PC-9 (cell line): ENCODE measurements at regions not wholly inside any gene's neighbourhood (a gene's known extent, or its start where the extent isn't known, plus 50 kb on each side); places are given as distances from the start of the nearest gene placed in this dataset.

Source experiments
- BruUV-seq: library from RNA; stranded (reverse); fragments of 400-500 nt; replicated peaks from 2 replicates; lab custom pipeline; 2021; lab: Mats Ljungman, UMichigan
- CTCF ChIA-PET: fragments of 300-600 bp; sonication (Branson Sonifier 250); formaldehyde crosslinking; loops from one replicate; lab custom pipeline; 2022; ENCODE audit warnings: antibody characterized with exemption; lab: Charles Lee
- POLR2A ChIA-PET: fragments of 300-600 bp; sonication (Branson Sonifier 250); formaldehyde crosslinking; loops from one replicate; lab custom pipeline; 2022; ENCODE audit warnings: antibody characterized with exemption; ENCODE audit not compliant: unreplicated experiment; lab: Charles Lee
- DNase-seq, 2 experiments: peaks; one replicate each; pipeline versions ENCODE4 v3.0.0 to v3.0.0-alpha.2; 2015 to 2022; ENCODE audit warnings: mixed read lengths in 1 of 2
- H2AFZ ChIP-seq: fragments of 200-600 bp; sonication (generic); 2 replicates; pipeline ENCODE4 v1.8.1; 2017; ENCODE audit warnings: antibody characterized with exemption
- H3F3A ChIP-seq: fragments of 200-600 bp; sonication (generic); 2 replicates; pipeline ENCODE4 v1.8.1; 2017; ENCODE audit warnings: antibody characterized with exemption, mild to moderate bottlenecking, low read depth; ENCODE audit not compliant: insufficient read depth
- H3K27ac ChIP-seq: fragments of 200-600 bp; sonication (generic); 2 replicates; pipeline ENCODE4 v1.6.1; 2016; ENCODE audit warnings: mixed run types
- H3K27me3 ChIP-seq: fragments of 200-600 bp; sonication (generic); 2 replicates; pipeline ENCODE4 v1.6.1; 2016; ENCODE audit warnings: low read depth, mixed run types; ENCODE audit not compliant: insufficient read depth
- H3K36me3 ChIP-seq: fragments of 200-600 bp; sonication (generic); 2 replicates; pipeline ENCODE4 v1.6.1; 2016; ENCODE audit warnings: low read depth, mixed run types
- H3K4me1 ChIP-seq: fragments of 200-600 bp; sonication (generic); replicated peaks from 2 replicates; pipeline ENCODE4 v1.6.1; 2016; ENCODE audit warnings: mixed run types; ENCODE audit not compliant: insufficient read depth
- H3K4me2 ChIP-seq: fragments of 200-600 bp; sonication (generic); 2 replicates; pipeline ENCODE4 v1.6.1; 2017; ENCODE audit warnings: mixed run types
- H3K4me3 ChIP-seq: fragments of 200-600 bp; sonication (generic); 2 replicates; pipeline ENCODE4 v1.6.1; 2016; ENCODE audit warnings: mixed run types
- H3K79me2 ChIP-seq: fragments of 200-600 bp; sonication (generic); 2 replicates; pipeline ENCODE4 v1.6.1; 2017; ENCODE audit warnings: low read depth, mixed run types
- H3K9me2 ChIP-seq: fragments of 200-600 bp; sonication (generic); 2 replicates; pipeline ENCODE4 v1.8.1; 2017; ENCODE audit warnings: mild to moderate bottlenecking; ENCODE audit not compliant: insufficient read depth
- H3K9me3 ChIP-seq: fragments of 200-600 bp; sonication (generic); 2 replicates; pipeline ENCODE4 v1.8.1; 2016; ENCODE audit warnings: low read depth; ENCODE audit not compliant: insufficient read depth
- H4K20me1 ChIP-seq: fragments of 200-600 bp; sonication (generic); 2 replicates; pipeline ENCODE4 v1.8.1; 2017; ENCODE audit not compliant: insufficient read depth
- EZH2 ChIP-seq: fragments of 200-600 bp; sonication (generic); IDR thresholded peaks from 2 replicates; pipeline ENCODE4 v1.8.0; 2017; ENCODE audit warnings: antibody characterized with exemption, low read depth
- intact Hi-C: fragments of 100-400 bp; cut with micrococcal nuclease; formaldehyde crosslinking; loops from one replicate; pipeline ENCODE4 v1.10.0; 2022; ENCODE audit not compliant: unreplicated experiment
- TF ChIP-seq, protein P1 (sequence below): fragments of 200-600 bp; sonication (generic); conservative IDR thresholded peaks from 2 replicates; pipeline ENCODE4 v1.6.1; 2017; ENCODE audit warnings: mixed run types, antibody characterized with exemption, mild to moderate bottlenecking, moderate library complexity

DNA sequence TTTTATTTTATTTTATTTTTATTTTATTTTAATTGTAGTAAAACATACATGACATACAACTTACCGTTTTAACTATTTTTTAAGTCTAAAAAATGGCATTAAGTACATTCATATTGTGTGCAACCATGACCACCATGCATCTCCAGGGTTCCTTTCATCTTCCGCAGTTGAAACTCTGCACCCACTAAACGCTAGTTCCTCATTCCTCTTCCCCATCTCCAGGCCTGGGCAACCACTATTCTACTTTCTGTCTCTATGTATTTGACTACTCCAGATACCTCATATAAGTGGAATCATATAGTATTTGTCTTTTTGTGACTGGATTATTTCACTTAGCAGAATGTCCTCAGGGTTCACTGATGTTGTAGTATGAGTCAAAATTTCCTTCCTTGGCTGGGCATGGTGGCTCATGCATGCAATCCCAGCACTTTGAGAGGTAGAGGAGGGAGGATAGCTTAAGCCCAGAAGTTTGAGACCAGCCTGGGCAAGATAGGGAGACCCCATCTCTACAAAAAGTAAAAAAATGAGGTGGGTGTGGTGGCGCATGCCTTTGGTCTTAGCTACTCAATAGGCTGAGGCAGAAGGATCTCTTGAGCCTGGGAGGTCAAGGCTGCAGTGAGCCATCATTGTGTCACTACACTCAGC, 55.7 kb upstream of the ZNF507 start:
- Histone ChIP-seq H3K27me3 (peaks cover 60% of the 10 kb centered on the region), H3K9me3 (no peaks in the 10 kb centered on the region), H3F3A (no peaks in the 10 kb centered on the region), H3K36me3 (no peaks in the 10 kb centered on the region), H3K4me2 (no peak overlapping the region), H2AFZ (no peak overlapping the region), H3K9me2 (no peaks in the 10 kb centered on the region), H3K4me1 (no peaks in the 10 kb centered on the region), H4K20me1 (no peaks in the 10 kb centered on the region), H3K4me3 (no peak overlapping the region), H3K27ac (no peak overlapping the region), H3K79me2 (no peaks in the 10 kb centered on the region)
- intact Hi-C loops: loop anchor here (2.0 kb wide), 1 partner anchor 281 kb away; no protein-coding TSS in a partner anchor
- POLR2A ChIA-PET: no interaction called here
- CTCF ChIA-PET: no interaction called here
- no peak for DNase-seq
- TF ChIP-seq, protein P1, sequence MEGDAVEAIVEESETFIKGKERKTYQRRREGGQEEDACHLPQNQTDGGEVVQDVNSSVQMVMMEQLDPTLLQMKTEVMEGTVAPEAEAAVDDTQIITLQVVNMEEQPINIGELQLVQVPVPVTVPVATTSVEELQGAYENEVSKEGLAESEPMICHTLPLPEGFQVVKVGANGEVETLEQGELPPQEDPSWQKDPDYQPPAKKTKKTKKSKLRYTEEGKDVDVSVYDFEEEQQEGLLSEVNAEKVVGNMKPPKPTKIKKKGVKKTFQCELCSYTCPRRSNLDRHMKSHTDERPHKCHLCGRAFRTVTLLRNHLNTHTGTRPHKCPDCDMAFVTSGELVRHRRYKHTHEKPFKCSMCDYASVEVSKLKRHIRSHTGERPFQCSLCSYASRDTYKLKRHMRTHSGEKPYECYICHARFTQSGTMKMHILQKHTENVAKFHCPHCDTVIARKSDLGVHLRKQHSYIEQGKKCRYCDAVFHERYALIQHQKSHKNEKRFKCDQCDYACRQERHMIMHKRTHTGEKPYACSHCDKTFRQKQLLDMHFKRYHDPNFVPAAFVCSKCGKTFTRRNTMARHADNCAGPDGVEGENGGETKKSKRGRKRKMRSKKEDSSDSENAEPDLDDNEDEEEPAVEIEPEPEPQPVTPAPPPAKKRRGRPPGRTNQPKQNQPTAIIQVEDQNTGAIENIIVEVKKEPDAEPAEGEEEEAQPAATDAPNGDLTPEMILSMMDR: no peak
- TF ChIP-seq EZH2: no peak
- BruUV-seq: no TSS peak

DNA sequence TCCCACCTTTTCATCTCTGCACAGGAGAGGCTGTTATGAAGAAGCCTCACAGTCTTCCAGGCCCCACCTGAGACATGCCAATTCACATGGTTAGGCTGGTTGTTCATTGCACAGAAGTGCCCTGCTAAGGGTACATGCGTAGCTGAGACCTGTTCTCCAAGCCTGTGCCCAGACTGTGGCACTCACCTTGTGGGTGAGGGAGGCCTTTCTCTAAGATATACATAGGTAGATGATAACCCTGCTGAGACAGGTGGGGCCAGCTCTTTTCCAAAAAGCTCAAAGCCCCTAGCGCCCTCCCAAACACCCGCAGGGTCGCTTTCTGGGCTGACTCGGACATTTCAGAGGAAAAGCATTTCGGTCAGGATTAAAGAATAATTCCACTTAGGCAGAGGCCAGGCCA, 53.5 kb upstream of the ZNF507 start:
- Histone ChIP-seq H3K9me2 (no peaks in the 10 kb centered on the region), H3K36me3 (no peaks in the 10 kb centered on the region), H3K79me2 (no peaks in the 10 kb centered on the region), H2AFZ (no peak overlapping the region), H3F3A (no peaks in the 10 kb centered on the region), H3K4me3 (no peak overlapping the region), H3K27ac (no peak overlapping the region), H3K9me3 (no peaks in the 10 kb centered on the region), H3K27me3 (peaks cover 45% of the 10 kb centered on the region), H4K20me1 (no peaks in the 10 kb centered on the region), H3K4me1 (no peaks in the 10 kb centered on the region), H3K4me2 (no peak overlapping the region)
- ChIA-PET CTCF (no interaction called here), POLR2A (no interaction called here)
- intact Hi-C loops: no loop called here
- TF ChIP-seq, protein P1: no peak
- TF ChIP-seq EZH2: no peak
- no peak for DNase-seq
- BruUV-seq: no TSS peak

DNA sequence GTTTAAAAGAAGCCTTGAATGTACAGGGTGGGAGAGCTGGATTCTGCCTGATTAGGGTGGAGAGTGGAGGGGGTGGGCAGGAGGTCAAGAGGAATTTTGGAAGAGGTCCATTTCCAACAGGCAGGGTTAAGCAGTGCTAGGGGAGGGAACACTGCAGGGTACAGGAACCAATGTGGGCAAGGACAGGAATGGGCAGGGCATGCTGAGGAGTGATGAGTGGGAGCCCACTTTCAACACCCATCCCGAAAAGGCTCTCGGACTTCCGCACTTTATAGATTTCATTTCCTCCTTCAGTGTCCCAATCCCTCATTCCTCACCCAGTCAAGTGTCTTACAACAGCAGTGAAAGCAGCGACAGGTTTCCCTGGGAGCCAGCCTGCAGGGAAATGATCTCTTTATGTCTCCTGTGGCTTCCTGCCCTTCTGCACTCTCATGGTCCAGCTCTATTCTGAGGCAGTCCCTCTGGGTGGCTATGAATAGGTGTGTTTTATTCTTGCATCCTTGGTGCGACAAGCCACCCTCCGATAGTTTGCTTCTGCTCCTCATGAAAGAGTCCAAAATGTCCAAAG, 50.5 kb upstream of the ZNF507 start:
- BruUV-seq: no TSS peak

More for the DNA sequence above, 50.5 kb upstream of the ZNF507 start:
- H3K79me2 ChIP-seq: no peaks in the 10 kb centered on the region
- no peak for DNase-seq
- H3K36me3 ChIP-seq: no peaks in the 10 kb centered on the region
- H4K20me1 ChIP-seq: no peaks in the 10 kb centered on the region
- TF ChIP-seq, protein P1: no peak
- TF ChIP-seq EZH2: no peak
- H3K4me2 ChIP-seq: no peak overlapping the region
- intact Hi-C loops: no loop called here
- CTCF ChIA-PET: no interaction called here
- peaks cover 8% of the 10 kb centered on the region; the same call in 1 of the 2 replicates for H3K9me3 ChIP-seq
- no peaks in the 10 kb centered on the region for H3K9me2 ChIP-seq
- no peak overlapping the region for H3K4me3 ChIP-seq
- no peak overlapping the region for H2AFZ ChIP-seq
- H3K4me1 ChIP-seq: no peaks in the 10 kb centered on the region
- no peak overlapping the region for H3K27ac ChIP-seq
- no peaks in the 10 kb centered on the region for H3F3A ChIP-seq
- POLR2A ChIA-PET: interaction anchor here (0.8 kb wide), 1 partner anchor 181 kb away, joined by 3 read pairs; no protein-coding TSS in a partner anchor
- H3K27me3 ChIP-seq: peaks cover 18% of the 10 kb centered on the region
